ENCODE measurements at regions not wholly inside any gene's neighbourhood (a gene's known extent, or its start where the extent isn't known, plus 50 kb on each side); places are given as distances from the start of the nearest gene placed in this dataset.

DNA sequence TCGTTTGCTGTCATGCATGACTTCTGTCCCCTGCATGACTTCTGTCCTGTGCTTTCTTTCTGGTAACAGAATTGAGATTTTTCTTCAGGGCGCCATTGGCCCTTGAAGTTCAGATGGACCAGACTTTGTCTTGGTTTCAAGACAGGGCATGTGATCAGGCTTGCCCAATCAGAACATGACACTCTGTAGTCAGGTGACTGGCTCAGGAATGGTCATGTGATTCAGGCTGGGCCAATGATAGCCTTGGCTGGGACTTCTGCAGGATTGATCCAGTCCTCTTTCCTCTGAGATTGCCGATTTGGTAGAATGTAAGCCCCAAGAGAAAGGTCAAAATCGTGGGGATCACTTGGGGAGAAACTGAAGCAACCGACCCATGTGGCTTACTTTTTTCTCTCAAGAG, 90.5 kb upstream of the ALX4 start:
- TF ChIP-seq ZBTB21 (CRISPR knock-in tag; IDR thresholded peaks at IDR 0.05) (no peak), EZH2 (conservative IDR thresholded peaks at IDR 0.05; ENCODE audit: low read depth, low read length) (no peak), EP300 (IDR thresholded peaks at IDR 0.05; ENCODE audit: low read depth in 2 of 2, low read length in 2 of 2) (no peak), EP300 (CRISPR knock-in tag; IDR thresholded peaks at IDR 0.05; ENCODE audit: borderline replicate concordance) (no peak), NR3C1 (CRISPR knock-in tag; IDR thresholded peaks at IDR 0.05) (no peak)
- TF ChIP-seq, protein P1, sequence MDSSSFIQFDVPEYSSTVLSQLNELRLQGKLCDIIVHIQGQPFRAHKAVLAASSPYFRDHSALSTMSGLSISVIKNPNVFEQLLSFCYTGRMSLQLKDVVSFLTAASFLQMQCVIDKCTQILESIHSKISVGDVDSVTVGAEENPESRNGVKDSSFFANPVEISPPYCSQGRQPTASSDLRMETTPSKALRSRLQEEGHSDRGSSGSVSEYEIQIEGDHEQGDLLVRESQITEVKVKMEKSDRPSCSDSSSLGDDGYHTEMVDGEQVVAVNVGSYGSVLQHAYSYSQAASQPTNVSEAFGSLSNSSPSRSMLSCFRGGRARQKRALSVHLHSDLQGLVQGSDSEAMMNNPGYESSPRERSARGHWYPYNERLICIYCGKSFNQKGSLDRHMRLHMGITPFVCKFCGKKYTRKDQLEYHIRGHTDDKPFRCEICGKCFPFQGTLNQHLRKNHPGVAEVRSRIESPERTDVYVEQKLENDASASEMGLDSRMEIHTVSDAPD (CRISPR knock-in tag; IDR thresholded peaks at IDR 0.05) = no peak
- TF ChIP-seq, protein P2, sequence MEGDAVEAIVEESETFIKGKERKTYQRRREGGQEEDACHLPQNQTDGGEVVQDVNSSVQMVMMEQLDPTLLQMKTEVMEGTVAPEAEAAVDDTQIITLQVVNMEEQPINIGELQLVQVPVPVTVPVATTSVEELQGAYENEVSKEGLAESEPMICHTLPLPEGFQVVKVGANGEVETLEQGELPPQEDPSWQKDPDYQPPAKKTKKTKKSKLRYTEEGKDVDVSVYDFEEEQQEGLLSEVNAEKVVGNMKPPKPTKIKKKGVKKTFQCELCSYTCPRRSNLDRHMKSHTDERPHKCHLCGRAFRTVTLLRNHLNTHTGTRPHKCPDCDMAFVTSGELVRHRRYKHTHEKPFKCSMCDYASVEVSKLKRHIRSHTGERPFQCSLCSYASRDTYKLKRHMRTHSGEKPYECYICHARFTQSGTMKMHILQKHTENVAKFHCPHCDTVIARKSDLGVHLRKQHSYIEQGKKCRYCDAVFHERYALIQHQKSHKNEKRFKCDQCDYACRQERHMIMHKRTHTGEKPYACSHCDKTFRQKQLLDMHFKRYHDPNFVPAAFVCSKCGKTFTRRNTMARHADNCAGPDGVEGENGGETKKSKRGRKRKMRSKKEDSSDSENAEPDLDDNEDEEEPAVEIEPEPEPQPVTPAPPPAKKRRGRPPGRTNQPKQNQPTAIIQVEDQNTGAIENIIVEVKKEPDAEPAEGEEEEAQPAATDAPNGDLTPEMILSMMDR (CRISPR knock-in tag; IDR thresholded peaks at IDR 0.05) = no peak
